RCC 7860 (cell line): ENCODE measurements at regions not wholly inside any gene's neighbourhood (a gene's known extent, or its start where the extent isn't known, plus 50 kb on each side); places are given as distances from the start of the nearest gene placed in this dataset.

Experiments
- DNase-seq: peaks from one replicate; pipeline ENCODE4 v3.0.0-alpha.2; 2015; ENCODE audit warnings: low spot score
- FAIRE-seq: peaks from 2 replicates; lab custom pipeline; 2012; peaks lifted over from hg19 to GRCh38; lab: Jason Lieb, UNC

GRCh38 chr1:30819244-30819571 lies 61.6 kb upstream of the LAPTM5 start:
- no peak for FAIRE-seq
- no peak for DNase-seq

- no peak for FAIRE-seq
- no peak for DNase-seq
Measured at GRCh38 chr1:30818568-30819243, 61.1 kb upstream of the LAPTM5 start.

GRCh38 chr1:30817548-30817947 lies 60.0 kb upstream of the LAPTM5 start:
- FAIRE-seq = no peak
- DNase-seq = no peak

- no peak for DNase-seq
- FAIRE-seq = no peak
Measured at GRCh38 chr1:30817077-30817438, 59.5 kb upstream of the LAPTM5 start.

DNA sequence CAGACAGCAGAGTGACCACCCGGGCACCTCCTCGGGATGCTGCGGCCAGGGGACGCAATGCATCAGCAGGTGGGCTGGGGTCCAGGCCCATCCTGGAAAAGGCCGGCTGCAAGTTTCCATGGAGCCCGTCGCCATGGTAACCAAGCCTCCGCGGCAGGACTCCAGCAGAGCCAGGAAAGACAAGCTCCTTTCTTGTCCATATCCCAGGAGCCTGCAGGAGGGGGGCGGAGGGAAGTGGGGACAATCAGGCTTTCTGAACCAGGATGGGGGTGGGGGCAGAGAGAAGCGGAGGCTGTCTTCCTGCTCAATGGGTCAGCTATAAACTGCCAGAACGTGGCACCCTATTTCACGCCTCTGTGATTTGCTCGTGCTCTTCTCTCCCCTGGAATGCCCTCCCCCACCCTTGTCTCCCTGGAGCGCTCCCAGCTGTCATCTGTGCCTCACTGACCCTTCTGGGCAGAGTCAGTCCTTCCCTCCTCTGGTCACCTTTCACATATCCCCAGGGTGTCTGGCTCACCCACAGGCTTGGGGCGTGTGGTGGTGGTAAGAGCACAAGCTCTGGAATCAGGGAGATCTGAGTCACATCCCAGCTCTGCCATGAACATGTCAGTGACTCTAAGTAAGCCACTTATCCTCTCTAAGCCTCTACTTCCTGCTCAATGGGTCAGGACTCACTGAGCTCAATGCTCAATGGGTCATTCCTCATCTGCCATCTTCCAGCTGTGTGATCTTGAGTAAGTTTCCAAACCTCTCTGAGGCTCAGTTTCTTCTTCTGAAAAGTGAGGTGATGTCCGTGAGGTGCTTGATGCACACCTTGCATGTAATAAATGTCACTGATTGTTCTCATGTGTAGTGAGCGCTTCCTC lies 58.9 kb upstream of the LAPTM5 start:
- peak; percentile 99 for FAIRE-seq
- peak; percentile 100 for DNase-seq

DNA sequence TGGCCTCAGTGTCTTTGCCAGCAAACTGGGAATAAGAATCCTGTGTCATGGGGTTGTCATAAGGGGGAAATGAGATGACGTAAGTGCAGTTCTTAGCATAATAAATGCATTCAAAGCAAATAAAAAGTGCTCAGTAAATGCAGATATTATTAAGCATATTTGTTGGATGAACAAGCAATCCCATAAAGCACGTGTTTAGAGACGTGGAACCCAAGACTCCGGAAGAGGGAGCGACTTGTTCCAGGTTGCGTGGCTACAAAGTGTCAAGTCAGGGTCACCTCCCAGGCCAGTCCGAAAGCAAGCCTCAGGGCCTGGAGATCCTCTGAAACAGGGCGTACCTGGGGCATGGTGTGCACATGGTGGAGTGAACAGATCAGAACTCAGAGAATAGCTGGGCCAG lies 58.0 kb upstream of the LAPTM5 start:
- DNase-seq (no peak), FAIRE-seq (no peak)

DNA sequence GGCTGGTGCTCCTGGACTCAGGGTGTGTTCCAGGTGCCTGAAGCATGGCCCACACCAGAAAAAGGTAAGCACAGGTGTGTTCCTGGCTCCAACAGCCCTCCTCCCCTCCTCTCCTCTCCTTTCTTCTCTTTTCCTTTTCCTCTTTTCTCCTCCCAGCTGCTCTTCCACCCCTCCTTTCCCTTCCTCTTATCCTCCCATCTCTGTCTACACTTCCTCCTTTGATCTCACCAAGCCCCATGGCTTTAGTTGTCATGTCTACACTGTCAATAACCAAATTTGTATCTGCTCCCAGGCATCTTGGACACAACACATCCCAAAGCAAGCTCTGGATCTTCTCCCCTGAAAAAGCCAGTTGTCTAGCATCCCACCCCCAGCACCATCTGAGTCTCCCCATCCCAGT lies 56.7 kb upstream of the LAPTM5 start:
- DNase-seq = no peak
- FAIRE-seq = no peak

- FAIRE-seq (no peak), DNase-seq (no peak)
Measured at GRCh38 chr1:30812076-30812475, 54.5 kb upstream of the LAPTM5 start.

- no peak for FAIRE-seq
- no peak for DNase-seq
Measured at GRCh38 chr1:30811187-30811586, 53.6 kb upstream of the LAPTM5 start.

DNA sequence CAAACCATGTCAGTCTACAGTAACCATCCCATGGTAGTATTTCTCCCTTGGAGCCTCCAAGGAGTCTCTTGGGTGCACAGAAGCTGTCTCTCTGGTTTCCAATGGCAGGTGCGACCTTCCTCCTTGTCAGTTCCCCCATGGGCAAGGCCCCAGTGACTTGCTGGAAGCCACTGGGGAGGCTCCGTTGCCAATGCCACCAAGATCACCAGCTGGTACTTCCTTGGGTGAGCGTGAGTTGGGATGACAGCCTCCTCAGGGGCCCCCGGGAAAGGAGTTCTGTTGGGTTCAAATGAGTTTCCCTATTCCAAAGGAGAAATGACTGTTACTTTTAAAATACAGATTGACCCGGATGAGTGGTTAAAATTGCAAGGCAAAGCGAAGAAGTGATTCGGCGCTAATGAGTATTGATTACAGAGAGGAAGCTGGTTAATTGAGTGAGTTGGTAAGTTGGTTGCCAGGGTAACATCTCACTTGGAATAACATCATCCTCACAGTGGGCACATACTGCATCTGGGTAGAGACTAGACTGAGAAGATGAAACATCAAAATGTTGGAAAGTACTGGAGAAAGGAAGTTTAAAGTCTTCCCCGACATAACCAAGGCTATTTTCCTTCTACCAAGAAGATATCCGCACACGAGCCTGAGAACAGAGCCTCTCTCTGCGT lies 53.0 kb upstream of the LAPTM5 start:
- DNase-seq (no peak), FAIRE-seq (no peak)

GRCh38 chr1:30809514-30810263 lies 52.1 kb upstream of the LAPTM5 start:
- DNase-seq (peak; percentile 72), FAIRE-seq (peak; percentile 84)

GRCh38 chr1:30808067-30808662 lies 50.6 kb upstream of the LAPTM5 start:
- no peak for FAIRE-seq
- DNase-seq = no peak

DNA sequence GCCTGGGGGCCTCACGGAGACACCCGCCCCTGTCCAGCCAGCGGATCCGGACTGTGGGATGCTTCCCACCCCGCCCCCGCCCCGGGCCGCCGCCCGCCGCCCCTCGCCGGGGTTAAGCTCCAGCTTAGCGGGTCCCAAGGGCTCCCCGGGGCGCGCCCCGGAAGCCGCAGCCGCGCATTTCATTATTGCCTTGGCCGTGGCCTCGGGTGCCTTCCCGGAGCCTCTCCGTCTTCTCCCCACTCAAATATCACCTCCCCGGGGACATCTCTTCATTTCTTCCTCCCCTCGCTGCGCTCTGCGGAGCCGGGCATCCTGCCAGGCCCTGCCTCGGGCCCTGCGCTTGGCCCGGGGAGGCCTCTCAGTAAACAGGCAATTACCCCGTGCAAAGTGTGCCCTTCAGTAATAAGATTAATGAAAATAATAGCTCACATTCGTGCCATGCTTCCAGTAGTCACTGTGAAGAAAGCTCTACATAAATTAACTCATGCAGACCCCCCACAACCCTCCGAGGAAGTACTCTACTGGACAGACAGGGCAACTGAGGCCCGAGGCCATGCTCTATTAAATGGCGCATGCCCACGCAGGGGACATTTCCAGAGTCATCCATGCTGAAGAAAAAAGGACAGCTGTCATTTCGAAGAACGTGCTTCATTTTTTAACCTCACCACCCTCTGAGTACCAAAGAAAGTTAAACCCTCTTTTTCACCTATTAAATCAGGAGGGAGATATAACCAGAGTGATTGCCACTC lies 49.9 kb upstream of the LAPTM5 start:
- FAIRE-seq = no peak

More for the DNA sequence above, 49.9 kb upstream of the LAPTM5 start:
- DNase-seq = no peak
